ENCODE measurements at regions not wholly inside any gene's neighbourhood (a gene's known extent, or its start where the extent isn't known, plus 50 kb on each side); places are given as distances from the start of the nearest gene placed in this dataset.

- DNase-seq (ENCODE audit: low spot score), result no peak
Measured at GRCh38 chr10:128901236-128901635, 565.8 kb upstream of the MGMT start.

- DNase-seq (ENCODE audit: low spot score), result no peak
Measured at GRCh38 chr10:128902031-128902710, 564.9 kb upstream of the MGMT start.

- DNase-seq (ENCODE audit: low spot score), result no peak
Measured at GRCh38 chr10:128907155-128907941, 559.7 kb upstream of the MGMT start.

- DNase-seq (ENCODE audit: low spot score), result no peak
Measured at GRCh38 chr10:128908099-128908498, 558.9 kb upstream of the MGMT start.

GRCh38 chr10:128908499-128908898, 558.5 kb upstream of the MGMT start:
- no peak for DNase-seq (ENCODE audit: low spot score)

- no peak for DNase-seq (ENCODE audit: low spot score)
Measured at GRCh38 chr10:128912568-128913311, 554.3 kb upstream of the MGMT start.

GRCh38 chr10:128914681-128915080, 552.4 kb upstream of the MGMT start:
- no peak for DNase-seq (ENCODE audit: low spot score)

- DNase-seq (ENCODE audit: low spot score), result no peak
Measured at GRCh38 chr10:128915630-128916029, 551.4 kb upstream of the MGMT start.

GRCh38 chr10:128916383-128916782, 550.7 kb upstream of the MGMT start:
- no peak for DNase-seq (ENCODE audit: low spot score)

GRCh38 chr10:128921389-128922022, 545.5 kb upstream of the MGMT start:
- DNase-seq (ENCODE audit: low spot score), result no peak

GRCh38 chr10:128922172-128922571, 544.9 kb upstream of the MGMT start:
- no peak for DNase-seq (ENCODE audit: low spot score)

- no peak for DNase-seq (ENCODE audit: low spot score)
Measured at GRCh38 chr10:128922619-128923196, 544.3 kb upstream of the MGMT start.

- DNase-seq (ENCODE audit: low spot score), result no peak
Measured at GRCh38 chr10:128924918-128925317, 542.1 kb upstream of the MGMT start.

- no peak for DNase-seq (ENCODE audit: low spot score)
Measured at GRCh38 chr10:128926711-128927110, 540.3 kb upstream of the MGMT start.

- no peak for DNase-seq (ENCODE audit: low spot score)
Measured at GRCh38 chr10:128927497-128928161, 539.4 kb upstream of the MGMT start.

- no peak for DNase-seq (ENCODE audit: low spot score)
Measured at GRCh38 chr10:128928231-128928836, 538.7 kb upstream of the MGMT start.

- DNase-seq (ENCODE audit: low spot score), result no peak
Measured at GRCh38 chr10:128929131-128929530, 537.9 kb upstream of the MGMT start.

GRCh38 chr10:128929767-128930166, 537.3 kb upstream of the MGMT start:
- no peak for DNase-seq (ENCODE audit: low spot score)

GRCh38 chr10:128930515-128930914, 536.5 kb upstream of the MGMT start:
- DNase-seq (ENCODE audit: low spot score), result no peak

- DNase-seq (ENCODE audit: low spot score), result no peak
Measured at GRCh38 chr10:128932071-128932820, 534.8 kb upstream of the MGMT start.

Measured in AG20443 (cell line).